Hematopoietic multipotent progenitor cell treated with erythropoietin and hydrocortisone succinate and interleukin-3 and kit ligand, for 4 days (in vitro differentiated cells): ENCODE measurements at regions not wholly inside any gene's neighbourhood (a gene's known extent, or its start where the extent isn't known, plus 50 kb on each side); places are given as distances from the start of the nearest gene placed in this dataset.

Experiments used
- DNase-seq: peaks from one replicate; pipeline ENCODE4 v3.0.0-alpha.2; 2015

- DNase-seq, result no peak
Measured at GRCh38 chr2:223701761-223702160, 99.6 kb upstream of the SCG2 start.

GRCh38 chr2:223700221-223700620, 98.1 kb upstream of the SCG2 start:
- no peak for DNase-seq

GRCh38 chr2:223697892-223698645, 95.9 kb upstream of the SCG2 start:
- no peak for DNase-seq

- no peak for DNase-seq
Measured at GRCh38 chr2:223697316-223697891, 95.2 kb upstream of the SCG2 start.

- no peak for DNase-seq
Measured at GRCh38 chr2:223696719-223697118, 94.6 kb upstream of the SCG2 start.

GRCh38 chr2:223692191-223692947, 90.2 kb upstream of the SCG2 start:
- peak; percentile 47 for DNase-seq

GRCh38 chr2:223688094-223688835, 86.1 kb upstream of the SCG2 start:
- DNase-seq, result no peak

GRCh38 chr2:223681125-223681524, 79.0 kb upstream of the SCG2 start:
- no peak for DNase-seq

- peak; percentile 11 for DNase-seq
Measured at GRCh38 chr2:223674998-223675609, 72.9 kb upstream of the SCG2 start.

GRCh38 chr2:223669453-223670225, 67.5 kb upstream of the SCG2 start:
- no peak for DNase-seq

- DNase-seq, result no peak
Measured at GRCh38 chr2:223668302-223668998, 66.3 kb upstream of the SCG2 start.

GRCh38 chr2:223654384-223654915, 52.3 kb upstream of the SCG2 start:
- no peak for DNase-seq

GRCh38 chr2:223652902-223653301, 50.7 kb upstream of the SCG2 start:
- DNase-seq, result no peak

GRCh38 chr2:223652122-223652521, 50.0 kb upstream of the SCG2 start:
- no peak for DNase-seq
